WI38 (cell line): ENCODE measurements at regions not wholly inside any gene's neighbourhood (a gene's known extent, or its start where the extent isn't known, plus 50 kb on each side); places are given as distances from the start of the nearest gene placed in this dataset.
"Not testable (repeated sequence)": the region's sequence is repeated elsewhere in the genome, so short reads cannot be mapped to it uniquely, and the experiment has no call there.

Experiments used
- H3K4me3 ChIP-seq: 2 replicates; pipeline ENCODE4 v1.5.1; 2011; ENCODE audit warnings: low read depth, mild to moderate bottlenecking, control low read depth, low read length
- CTCF ChIP-seq: IDR thresholded peaks from 2 replicates; pipeline ENCODE4 v1.5.1; 2012; ENCODE audit warnings: low read depth, mild to moderate bottlenecking, control low read depth, low read length

DNA sequence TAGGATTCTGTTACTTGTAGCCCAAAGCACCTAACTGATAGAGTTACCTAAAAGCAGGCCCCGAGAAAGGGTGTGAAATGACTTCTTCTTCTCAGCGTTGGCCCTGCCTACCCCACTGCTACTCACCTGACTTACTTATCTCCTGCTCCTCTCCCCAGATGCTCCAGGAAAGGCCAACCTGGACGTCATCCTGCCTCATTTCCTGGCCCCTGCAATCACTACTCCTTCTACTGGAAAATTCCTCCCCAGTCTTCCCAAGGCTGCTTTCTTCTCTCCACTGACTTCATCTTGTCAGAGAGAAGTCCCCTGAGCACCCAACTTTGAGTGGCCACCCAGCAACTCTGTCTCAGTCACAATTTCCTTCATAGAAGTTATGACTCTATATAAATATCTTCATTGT, 63.4 kb upstream of the KLF7 start:
- TF ChIP-seq CTCF, result no peak
- no peak overlapping the region for H3K4me3 ChIP-seq

DNA sequence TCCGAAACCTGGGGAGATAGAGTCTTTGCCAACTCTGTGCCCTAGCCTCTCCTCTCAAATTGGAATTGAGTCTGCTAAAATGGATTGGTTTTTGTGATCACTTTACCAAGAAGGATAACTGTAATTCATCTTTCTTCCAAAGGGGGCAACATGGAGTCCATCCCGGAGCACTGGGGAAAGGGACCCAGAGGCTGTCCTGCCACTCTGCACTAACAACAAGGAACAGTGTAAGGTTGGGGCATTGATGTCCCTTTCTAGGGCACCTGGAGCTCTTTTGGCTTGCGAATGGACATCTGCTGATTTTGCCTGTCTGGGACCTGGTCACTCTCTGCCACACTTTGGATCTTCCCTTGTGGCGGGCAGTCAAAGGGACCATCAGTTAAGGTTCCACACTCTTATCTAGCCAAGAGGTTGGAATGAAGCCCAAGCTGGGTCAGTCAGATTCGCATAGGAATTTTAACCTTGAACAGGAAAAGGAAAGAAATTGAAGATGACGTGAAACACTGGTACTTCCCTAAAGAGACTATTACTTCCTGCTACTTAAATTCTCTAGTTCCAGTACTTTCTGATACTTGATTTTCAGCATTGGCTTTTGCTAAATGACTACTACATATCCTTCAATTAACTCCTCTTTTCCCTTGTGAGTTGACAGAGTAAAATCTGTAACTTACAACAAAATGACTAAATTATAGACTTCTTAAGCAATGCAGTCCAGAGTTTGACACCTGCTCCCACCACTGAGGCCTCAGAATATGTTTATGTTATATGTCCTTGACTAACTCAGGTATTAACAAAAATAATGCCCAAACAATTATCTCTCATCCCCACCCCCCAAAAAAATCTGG, 64.7 kb upstream of the KLF7 start:
- peak; percentile 53 for TF ChIP-seq CTCF
- H3K4me3 ChIP-seq, result no peak overlapping the region

- H3K4me3 ChIP-seq, result no peak overlapping the region
- TF ChIP-seq CTCF, result no peak
These were observed 65.5 kb upstream of the KLF7 start for GRCh38 chr2:207231106-207231865.

DNA sequence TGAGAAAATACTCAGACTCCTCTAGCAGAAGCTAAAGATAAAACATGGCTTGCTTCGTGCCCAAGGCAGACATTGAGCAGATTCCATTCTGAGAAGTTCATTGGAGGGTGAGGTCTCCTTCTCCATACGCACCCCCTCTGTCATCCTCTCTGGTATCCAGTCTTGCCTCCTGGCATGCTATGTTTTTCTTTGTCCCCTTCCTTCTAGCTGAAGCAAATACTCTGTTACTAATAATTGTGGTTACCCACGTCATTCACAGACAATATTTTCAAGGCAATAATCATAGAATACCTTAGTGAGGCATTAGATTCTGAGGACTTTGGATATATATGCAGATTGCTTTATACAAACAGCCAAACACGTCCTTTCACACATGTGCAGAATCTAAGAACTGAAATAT, 66.2 kb upstream of the KLF7 start:
- no peak for TF ChIP-seq CTCF
- H3K4me3 ChIP-seq, result no peak overlapping the region

GRCh38 chr2:207233141-207233540, 67.4 kb upstream of the KLF7 start:
- not testable (repeated sequence) for H3K4me3 ChIP-seq

DNA sequence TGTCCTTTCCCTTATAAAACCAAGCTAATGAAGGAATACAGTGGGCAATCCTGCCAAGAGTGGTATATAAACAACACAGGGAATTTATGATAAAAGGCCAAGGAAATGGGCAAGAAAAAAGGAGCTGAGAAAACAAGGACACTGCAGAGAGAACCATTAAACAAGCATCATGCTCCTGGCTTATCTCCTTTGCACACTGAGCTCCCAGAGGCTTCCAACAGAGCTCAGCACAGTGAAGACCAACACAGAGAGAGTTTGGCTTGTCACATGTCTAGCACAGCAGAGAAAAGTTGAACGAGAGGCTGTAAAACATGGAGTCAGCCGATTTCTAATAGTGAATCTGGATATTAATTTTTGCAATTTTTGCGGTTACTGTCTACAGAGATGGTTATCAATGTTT, 68.0 kb upstream of the KLF7 start:
- H3K4me3 ChIP-seq, result no peak overlapping the region
- TF ChIP-seq CTCF, result no peak

DNA sequence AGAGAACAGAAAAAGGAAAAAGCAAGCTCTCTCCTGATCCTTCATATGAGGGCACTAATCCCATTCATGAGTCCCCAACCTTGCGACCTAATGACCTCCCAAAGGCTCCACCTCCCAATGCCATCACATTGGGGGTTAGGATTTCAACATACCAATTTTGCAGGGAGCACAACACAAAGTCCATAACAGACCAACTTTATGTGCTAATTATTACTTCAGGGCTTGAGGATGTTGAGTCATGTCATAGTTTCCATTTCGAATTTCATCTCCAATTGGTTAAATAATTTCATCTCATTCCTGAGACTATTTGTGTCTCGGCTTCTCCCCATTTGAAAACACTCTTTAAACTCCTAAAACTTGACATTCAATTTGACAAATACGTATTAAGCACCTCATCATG, 69.9 kb upstream of the KLF7 start:
- no peak for TF ChIP-seq CTCF
- no peak overlapping the region for H3K4me3 ChIP-seq
